Colonic mucosa (tissue), 4 donors: ENCODE measurements at regions not wholly inside any gene's neighbourhood (a gene's known extent, or its start where the extent isn't known, plus 50 kb on each side); places are given as distances from the start of the nearest gene placed in this dataset.

Experiments used
- DNase-seq: peaks from one replicate; pipeline ENCODE4 v3.0.0-alpha.2; 2020
- H3K27ac ChIP-seq: fragments of 200-600 bp; one replicate; pipeline ENCODE4 v1.8.0; 2021
- H3K27me3 ChIP-seq: fragments of 200-600 bp; one replicate; pipeline ENCODE4 v1.8.0; 2021
- H3K36me3 ChIP-seq: fragments of 200-600 bp; one replicate; pipeline ENCODE4 v1.8.0; 2021
- H3K4me1 ChIP-seq: fragments of 200-600 bp; one replicate; pipeline ENCODE4 v1.8.0; 2021; ENCODE audit warnings: mild to moderate bottlenecking
- H3K4me3 ChIP-seq: fragments of 200-600 bp; one replicate; pipeline ENCODE4 v1.8.0; 2021
- H3K9ac ChIP-seq, 2 donors: one replicate each; pipeline ENCODE4 v1.7.0; 2013; ENCODE audit warnings: control low read depth in 2 of 2, low read depth in 2 of 2, low read length in 2 of 2
- H3K9me3 ChIP-seq: fragments of 200-600 bp; one replicate; pipeline ENCODE4 v1.8.0; 2021
- CTCF ChIP-seq: fragments of 200-600 bp; IDR thresholded peaks from one replicate; pipeline ENCODE4 v1.8.0; 2022; ENCODE audit warnings: antibody characterized with exemption, mild to moderate bottlenecking
- intact Hi-C: fragments of 100-400 bp; cut with DNase I; formaldehyde crosslinking; loops from one replicate; pipeline ENCODE4 v1.14.1; 2022
- donor health status: healthy.
- donor health status: DM: no; HTN: no; CAD: no.
- donor health status: DM: no; HTN: no; CAD: no.

- intact Hi-C loops, result no loop called here
- H3K27ac ChIP-seq, result no peak overlapping the region
- TF ChIP-seq CTCF, result no peak
Observed at GRCh38 chr22:48679656-48680555, 1147.8 kb downstream of the BRD1 start.

GRCh38 chr22:48678171-48679135 is 1149.2 kb downstream of the BRD1 start:
- H3K36me3 ChIP-seq, result no peaks in the 10 kb centered on the region
- H3K9me3 ChIP-seq, result no peaks in the 10 kb centered on the region
- H3K27me3 ChIP-seq, result no peaks in the 10 kb centered on the region
- TF ChIP-seq CTCF, result no peak
- no peaks in the 10 kb centered on the region for H3K4me1 ChIP-seq
- no peak overlapping the region for H3K27ac ChIP-seq
- no peak overlapping the region for H3K9ac ChIP-seq
- intact Hi-C loops, result no loop called here
- DNase-seq, result no peak
- H3K4me3 ChIP-seq, result no peak overlapping the region

More at GRCh38 chr22:48679656-48680555, 1147.8 kb downstream of the BRD1 start:
- no peaks in the 10 kb centered on the region for H3K4me1 ChIP-seq
- no peak overlapping the region for H3K4me3 ChIP-seq
- H3K9me3 ChIP-seq, result no peaks in the 10 kb centered on the region
- H3K9ac ChIP-seq, result no peak overlapping the region
- H3K36me3 ChIP-seq, result no peaks in the 10 kb centered on the region
- no peaks in the 10 kb centered on the region for H3K27me3 ChIP-seq
- DNase-seq, result no peak

GRCh38 chr22:48677621-48678020 is 1150.1 kb downstream of the BRD1 start:
- Histone ChIP-seq H3K9ac (no peak overlapping the region), H3K9me3 (no peaks in the 10 kb centered on the region), H3K4me3 (no peak overlapping the region), H3K27ac (no peak overlapping the region), H3K36me3 (no peaks in the 10 kb centered on the region), H3K4me1 (no peaks in the 10 kb centered on the region), H3K27me3 (no peaks in the 10 kb centered on the region)
- intact Hi-C loops, result no loop called here
- no peak for DNase-seq
- TF ChIP-seq CTCF, result no peak

- Histone ChIP-seq H3K27me3 (no peaks in the 10 kb centered on the region), H3K4me1 (no peaks in the 10 kb centered on the region), H3K4me3 (no peak overlapping the region), H3K36me3 (no peaks in the 10 kb centered on the region), H3K9ac (no peak overlapping the region), H3K27ac (no peak overlapping the region), H3K9me3 (no peaks in the 10 kb centered on the region)
- DNase-seq, result no peak
- TF ChIP-seq CTCF, result no peak
- intact Hi-C loops, result no loop called here
Observed at GRCh38 chr22:48677168-48677520, 1150.5 kb downstream of the BRD1 start.

- TF ChIP-seq CTCF, result no peak
- Histone ChIP-seq H3K27me3 (no peaks in the 10 kb centered on the region), H3K4me3 (no peak overlapping the region), H3K9me3 (no peaks in the 10 kb centered on the region), H3K4me1 (no peaks in the 10 kb centered on the region), H3K9ac (no peak overlapping the region), H3K27ac (no peak overlapping the region), H3K36me3 (no peaks in the 10 kb centered on the region)
- intact Hi-C loops, result no loop called here
- no peak for DNase-seq
Observed at GRCh38 chr22:48676266-48677167, 1151.2 kb downstream of the BRD1 start.
